GM18502 (cell line): ENCODE measurements at regions not wholly inside any gene's neighbourhood (a gene's known extent, or its start where the extent isn't known, plus 50 kb on each side); places are given as distances from the start of the nearest gene placed in this dataset.

Source experiments
- ATAC-seq: cut with Tn5 transposase; IDR thresholded peaks from one replicate; pipeline ENCODE4 v1.9.1; 2021; ENCODE audit warnings: mild to moderate bottlenecking; ENCODE audit not compliant: unreplicated experiment, poor library complexity

- ATAC-seq, result no peak
Measured at GRCh38 chr10:113431398-113432160, 121.3 kb upstream of the HABP2 start.

- no peak for ATAC-seq
Measured at GRCh38 chr10:113433711-113434110, 119.1 kb upstream of the HABP2 start.

GRCh38 chr10:113434315-113434714 is 118.5 kb upstream of the HABP2 start:
- ATAC-seq, result no peak

GRCh38 chr10:113434950-113435349 is 117.9 kb upstream of the HABP2 start:
- no peak for ATAC-seq

DNA sequence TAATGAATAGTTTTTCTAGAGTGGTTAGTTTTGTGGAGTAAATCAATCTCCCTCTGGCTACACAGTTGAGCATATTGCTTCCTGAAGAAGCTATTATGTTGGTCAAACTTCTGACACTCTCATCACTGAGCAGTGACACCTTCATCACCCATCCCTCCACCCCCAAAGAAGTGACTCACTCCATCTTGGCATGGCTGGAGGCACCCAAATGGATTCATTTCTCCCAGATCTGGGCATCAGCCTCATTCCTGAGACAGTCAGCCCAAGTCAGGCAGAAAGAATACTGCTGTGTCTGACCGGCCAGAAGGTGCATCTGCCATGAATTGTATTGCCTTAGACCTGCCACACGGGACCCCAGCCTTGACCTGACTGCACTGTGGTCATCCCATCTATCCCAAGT is 117.0 kb upstream of the HABP2 start:
- no peak for ATAC-seq

- no peak for ATAC-seq
Measured at GRCh38 chr10:113436851-113437250, 116.0 kb upstream of the HABP2 start.

DNA sequence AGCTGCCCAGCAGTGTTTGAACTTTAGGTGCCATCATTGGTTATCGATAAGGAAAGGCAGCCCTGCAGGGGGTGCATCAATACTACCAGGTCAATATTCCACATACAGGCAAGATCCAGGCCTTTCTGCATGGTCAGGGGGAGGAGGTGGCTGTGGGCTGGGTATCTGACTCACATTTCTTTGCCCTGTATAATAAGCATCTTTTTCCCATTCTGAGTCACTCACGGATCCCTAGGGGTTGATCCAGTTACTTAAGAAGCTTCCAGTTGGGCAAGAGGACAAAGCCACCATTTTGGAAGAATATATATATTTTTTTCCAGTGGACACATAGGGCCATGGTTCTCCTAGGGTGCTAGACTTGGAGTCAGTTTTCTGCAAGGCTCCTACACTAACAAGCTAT is 114.2 kb upstream of the HABP2 start:
- no peak for ATAC-seq

DNA sequence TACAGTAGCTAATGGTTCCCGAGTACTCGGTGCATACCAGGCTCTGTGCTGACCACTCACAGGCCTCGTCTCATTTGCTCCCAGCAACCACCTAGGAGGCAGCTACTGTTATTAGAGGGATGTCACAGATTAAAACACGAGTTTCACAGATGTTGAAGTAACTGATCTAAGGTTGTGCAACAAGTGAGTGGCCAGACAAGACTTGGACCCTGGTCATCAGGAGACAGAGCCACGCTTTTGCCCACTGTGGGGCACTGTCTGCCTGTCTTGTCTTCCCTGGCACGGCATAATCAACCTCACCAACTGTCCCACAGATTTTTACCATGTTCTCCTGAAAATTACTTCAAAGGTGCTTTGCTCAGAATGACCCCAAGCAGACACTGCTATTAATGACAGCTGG is 111.6 kb upstream of the HABP2 start:
- ATAC-seq, result no peak

DNA sequence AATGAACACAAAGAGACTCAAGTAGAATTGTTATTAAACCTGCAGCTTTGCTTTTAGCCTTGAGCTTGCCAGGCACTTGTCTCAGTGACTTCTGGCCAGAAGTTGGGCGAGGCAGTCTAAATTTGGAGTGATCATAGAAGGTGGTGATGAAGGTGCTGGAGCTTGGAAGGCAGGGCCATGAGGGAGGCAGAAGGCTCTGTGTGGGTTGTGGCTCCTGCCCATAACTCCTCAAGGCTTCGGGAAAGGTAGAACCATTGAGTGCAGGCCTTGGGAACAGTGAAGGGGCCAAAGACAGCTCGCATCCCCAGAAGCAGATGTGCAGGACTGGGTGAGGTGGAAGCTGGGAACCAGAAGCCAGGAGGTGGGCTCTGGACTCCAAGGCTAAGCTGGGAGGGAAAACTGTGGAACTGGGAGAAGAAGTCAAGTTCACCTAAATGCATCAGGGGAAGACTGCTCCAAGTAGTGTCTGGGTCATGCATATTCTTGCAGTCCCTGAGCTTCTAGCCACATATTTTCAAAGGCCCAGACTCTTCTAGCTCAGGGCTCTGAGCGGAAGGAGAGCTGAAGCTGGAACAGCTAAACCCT is 111.1 kb upstream of the HABP2 start:
- ATAC-seq, result no peak

GRCh38 chr10:113442336-113442735 is 110.5 kb upstream of the HABP2 start:
- ATAC-seq, result no peak

DNA sequence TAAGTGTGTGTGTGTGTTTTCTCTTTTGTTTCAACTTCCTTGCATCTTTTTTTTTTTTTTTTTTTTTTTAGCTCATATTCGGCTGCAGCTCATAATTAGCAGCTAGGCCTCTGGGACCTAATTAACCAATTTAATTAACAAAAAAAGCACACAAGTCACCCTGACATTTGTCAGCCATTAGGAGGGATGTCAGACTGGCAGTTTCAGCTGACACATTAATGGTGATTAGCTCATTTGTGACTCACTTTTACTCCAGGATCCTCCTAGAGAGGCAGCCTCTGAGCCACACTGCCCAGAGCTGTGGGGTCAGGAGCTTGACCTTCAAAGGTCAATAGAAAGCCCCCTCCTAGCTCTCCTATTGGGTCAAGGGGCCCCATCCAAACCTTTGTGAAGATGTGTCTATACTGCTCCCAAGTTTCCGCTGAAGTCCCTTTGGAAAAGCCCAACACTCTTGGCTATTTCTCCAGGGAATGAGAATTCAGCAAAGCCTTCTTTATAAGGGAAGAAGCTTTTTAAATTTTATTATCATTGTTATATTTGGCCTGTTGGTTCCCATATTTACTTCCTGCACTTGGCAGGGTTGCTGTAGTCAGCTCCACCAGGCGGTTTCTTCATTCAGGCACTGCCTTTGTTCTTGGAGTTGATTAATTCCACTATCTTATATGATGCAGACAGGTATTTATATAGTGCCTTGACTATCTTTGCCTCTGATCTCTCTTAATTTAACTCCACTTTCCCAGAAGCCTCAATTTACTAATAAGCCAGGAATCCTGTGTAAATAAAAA is 109.5 kb upstream of the HABP2 start:
- ATAC-seq, result no peak

- no peak for ATAC-seq
Measured at GRCh38 chr10:113444766-113445365, 108.0 kb upstream of the HABP2 start.

DNA sequence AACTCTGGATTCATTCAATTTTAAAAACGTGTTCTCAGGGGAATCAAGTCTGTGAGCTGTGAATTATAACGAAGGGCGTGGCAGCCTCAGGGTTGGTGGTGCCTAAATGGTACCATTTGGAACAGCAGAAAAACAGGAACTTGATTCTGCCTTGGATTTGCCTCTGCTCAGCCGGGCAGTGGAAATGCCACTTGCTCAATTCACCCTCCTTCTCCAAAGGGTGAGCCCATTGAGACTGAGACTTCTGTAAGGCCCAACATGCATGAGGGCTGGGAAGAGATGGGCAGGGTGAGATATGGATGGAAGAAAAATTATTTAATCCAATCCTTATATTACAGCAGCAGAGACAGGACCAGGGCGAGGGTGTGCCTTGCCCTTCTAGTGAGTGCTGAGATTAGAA is 107.1 kb upstream of the HABP2 start:
- ATAC-seq, result no peak

- ATAC-seq, result no peak
Measured at GRCh38 chr10:113446739-113447138, 106.1 kb upstream of the HABP2 start.

- no peak for ATAC-seq
Measured at GRCh38 chr10:113447278-113447677, 105.6 kb upstream of the HABP2 start.

DNA sequence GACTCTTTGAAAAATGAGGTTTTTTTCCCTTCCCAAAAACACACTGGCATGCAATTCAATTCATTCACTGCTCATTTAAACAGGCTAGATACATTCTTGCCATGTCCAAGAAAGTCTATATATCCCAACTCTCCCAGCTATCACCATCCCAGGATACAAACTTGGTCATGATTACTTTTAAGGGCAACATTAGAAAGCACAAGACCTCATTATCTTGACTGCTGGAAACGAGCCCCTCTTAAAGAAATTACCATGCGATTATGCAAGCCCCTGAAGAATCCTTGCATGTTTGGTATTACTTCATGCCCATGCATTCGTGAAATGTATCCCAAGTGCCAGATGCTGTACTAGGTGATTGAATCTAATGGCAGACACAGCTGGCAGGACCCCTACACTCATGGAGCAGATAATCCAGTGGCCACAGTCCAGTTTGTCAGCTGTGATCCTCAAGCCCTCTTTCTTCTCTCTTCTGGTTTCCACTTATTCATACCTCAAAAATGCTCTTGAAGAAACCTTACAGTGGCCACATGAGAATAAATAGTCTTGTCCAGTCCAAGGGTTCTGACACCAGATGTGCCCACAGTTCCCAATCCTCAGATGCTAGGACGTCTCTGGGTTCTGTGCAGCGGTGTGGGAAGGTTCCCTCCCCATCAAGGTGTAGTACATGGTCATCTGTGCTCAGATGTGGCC is 103.7 kb upstream of the HABP2 start:
- ATAC-seq, result no peak

DNA sequence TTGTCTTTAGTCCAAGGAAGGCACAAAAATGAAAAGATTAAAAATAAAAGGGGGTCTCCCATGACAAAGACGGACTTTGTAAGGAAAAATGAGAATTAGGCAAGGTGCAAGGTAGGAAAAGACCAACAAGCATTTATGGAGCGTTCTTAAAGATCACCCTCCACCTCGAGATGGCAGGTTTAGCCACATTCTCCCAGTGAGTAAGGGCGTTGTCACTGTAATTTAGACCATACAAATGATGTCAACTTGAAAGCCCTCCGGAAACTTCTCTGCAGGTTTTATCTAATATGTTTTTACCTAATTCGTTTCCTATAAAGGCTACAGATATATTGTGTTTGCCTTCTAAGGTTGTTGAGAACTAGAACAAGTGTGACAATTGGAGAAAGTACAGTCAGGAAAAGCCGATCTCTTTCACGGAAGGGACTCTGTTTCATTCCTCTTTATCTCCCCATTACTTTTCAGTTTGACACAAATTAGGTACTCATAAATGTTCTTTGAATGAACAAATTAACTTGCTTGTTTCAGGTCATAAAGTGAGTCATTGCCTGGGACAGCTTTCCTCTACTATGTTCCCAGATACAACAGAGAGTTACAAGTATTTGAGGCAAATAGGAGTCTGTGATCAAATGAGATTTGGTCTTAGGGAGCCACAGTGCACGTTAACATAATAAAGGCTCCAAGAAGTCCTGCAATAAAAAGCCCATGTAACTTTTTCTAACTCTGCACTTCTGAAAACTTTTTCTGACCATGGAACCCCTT is 102.6 kb upstream of the HABP2 start:
- no peak for ATAC-seq

DNA sequence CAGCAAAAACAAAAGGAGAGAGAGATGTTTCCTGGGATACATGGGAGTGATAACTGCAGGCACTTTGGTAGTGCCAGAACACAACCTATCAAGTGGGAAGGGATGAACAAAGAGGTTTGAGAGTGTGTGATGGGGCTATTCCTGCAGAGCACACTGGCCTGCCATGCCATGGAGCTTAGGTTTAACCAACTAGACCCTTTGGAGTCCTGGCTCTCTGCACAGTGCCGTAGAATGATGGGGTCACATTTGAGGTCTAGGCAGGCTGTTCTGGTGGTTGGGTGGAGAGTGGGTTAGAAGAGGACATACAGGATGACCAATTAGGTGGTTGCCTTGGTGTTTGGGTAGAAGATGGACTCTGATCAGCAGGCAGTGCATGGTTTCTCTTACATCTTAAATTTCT is 101.9 kb upstream of the HABP2 start:
- ATAC-seq, result no peak

DNA sequence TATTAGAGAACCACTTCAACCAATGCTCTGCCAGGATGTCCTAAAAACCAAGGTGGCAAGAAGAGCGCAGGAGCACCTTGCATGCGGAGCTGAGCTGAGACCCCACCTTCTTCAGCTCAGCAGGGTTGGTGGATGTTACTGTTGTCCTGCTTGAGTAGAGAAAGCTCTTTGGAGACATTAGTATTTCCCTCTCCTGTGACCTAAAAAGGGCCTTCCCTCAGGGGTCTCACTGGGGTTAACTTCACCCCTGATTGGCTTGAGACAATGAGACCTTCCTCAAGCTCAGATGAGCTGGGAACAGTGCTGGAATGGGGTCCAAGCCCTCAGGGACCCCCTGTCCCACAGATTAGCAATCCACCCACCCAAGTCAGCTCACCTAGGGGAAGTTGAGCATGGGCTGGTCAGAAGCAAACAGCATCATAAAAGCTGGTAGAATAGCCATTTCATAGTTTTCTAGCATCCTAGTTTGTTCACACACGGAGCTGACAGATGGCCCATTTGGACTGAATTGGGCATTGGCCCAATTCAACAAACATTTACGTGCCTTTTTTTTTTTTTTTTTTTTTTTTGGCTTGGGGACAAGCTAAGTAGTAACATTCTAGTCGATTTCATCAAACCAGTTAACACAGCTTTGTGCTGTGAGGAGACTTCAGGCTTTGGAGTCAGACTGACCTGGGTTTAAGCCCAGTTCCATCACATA is 100.6 kb upstream of the HABP2 start:
- no peak for ATAC-seq
